HCT116 (cell line): ENCODE measurements at regions not wholly inside any gene's neighbourhood (a gene's known extent, or its start where the extent isn't known, plus 50 kb on each side); places are given as distances from the start of the nearest gene placed in this dataset.

Source experiments
- ATAC-seq: fragments of 200-7000 bp; cut with Tn5 transposase; 2 replicates; pipeline ENCODE4 v1.9.1; 2020; ENCODE audit warnings: mild to moderate bottlenecking, moderate library complexity
- BruUV-seq: library from RNA; stranded (reverse); fragments of 400-500 nt; replicated peaks from 2 replicates; lab custom pipeline; 2021; lab: Mats Ljungman, UMichigan
- CTCF ChIA-PET: fragments of 300-600 bp; sonication (Branson Sonifier 250); formaldehyde crosslinking; loops from one replicate; lab custom pipeline; 2021; ENCODE audit warnings: antibody characterized with exemption; lab: Charles Lee
- POLR2A ChIA-PET: fragments of 300-600, 350-600 bp; sonication (Branson Sonifier 250); formaldehyde crosslinking; loops from one replicate; lab custom pipeline; 2021; ENCODE audit warnings: antibody characterized with exemption; lab: Charles Lee
- RAD21 ChIA-PET, 2 experiments: fragments of 300-600 bp; sonication (Branson Sonifier 250); formaldehyde crosslinking; loops; one replicate each; lab custom pipeline; 2023; ENCODE audit warnings: low total read pairs in 2 of 2; ENCODE audit not compliant: uncharacterized antibody in 2 of 2, unreplicated experiment in 2 of 2, low non-redundant PET in 1 of 2; lab: Charles Lee
- DNase-seq: peaks from one replicate; pipeline ENCODE4 v3.0.0-alpha.2; 2010; ENCODE audit warnings: low read depth, low spot score
- H2AFZ ChIP-seq: fragments of 200-600 bp; shearing (Covaris generic), sonication (generic); 2 replicates; pipeline ENCODE4 v1.6.1; 2017; ENCODE audit warnings: low read depth, mixed run types, mixed read lengths, antibody characterized with exemption, low read length; ENCODE audit not compliant: poor library complexity, severe bottlenecking
- H3K27ac ChIP-seq: 2 replicates; pipeline ENCODE4 v1.5.1; 2012; ENCODE audit warnings: low read depth, low read length
- H3K27me3 ChIP-seq: fragments of 200-600 bp; sonication (generic); 2 replicates; pipeline ENCODE4 v1.6.1; 2016; ENCODE audit warnings: mixed run types, low read length, mixed read lengths; ENCODE audit not compliant: insufficient read depth
- H3K36me3 ChIP-seq, 2 experiments: fragments of 200-500 bp in 1 of 2; fragments of 200-600 bp in 1 of 2; sonication (Bioruptor generic) in 1 of 2; sonication (generic) in 1 of 2; 2 replicates each; pipeline versions ENCODE4 v1.5.1 to v1.6.1; 2014 to 2016; ENCODE audit warnings: low read length in 2 of 2, inconsistent platforms in 1 of 2, mixed read lengths in 1 of 2, mixed run types in 1 of 2; ENCODE audit not compliant: insufficient read depth in 2 of 2, control insufficient read depth in 1 of 2
- H3K4me1 ChIP-seq, 2 experiments: fragments of 200-600 bp in 1 of 2; sonication (generic) in 1 of 2; 2 replicates each; pipeline versions ENCODE4 v1.5.1 to v1.6.1; 2012 to 2017; ENCODE audit warnings: low read length in 2 of 2, inconsistent platforms in 1 of 2, mild to moderate bottlenecking in 1 of 2, mixed read lengths in 1 of 2, mixed run types in 1 of 2, moderate library complexity in 1 of 2; ENCODE audit not compliant: insufficient read depth in 2 of 2, control insufficient read depth in 1 of 2
- H3K4me2 ChIP-seq: fragments of 200-600 bp; sonication (generic); 2 replicates; pipeline ENCODE4 v1.6.1; 2017; ENCODE audit warnings: mixed run types, low read length, mixed read lengths
- H3K4me3 ChIP-seq, 2 experiments: fragments of 200-600 bp in 1 of 2; sonication (generic) in 1 of 2; replicated peaks in 1 of 2; 2 replicates each; pipeline ENCODE4 v1.5.1; 2011 to 2016; ENCODE audit warnings: low read length in 2 of 2, control low read depth in 1 of 2, low read depth in 1 of 2, mild to moderate bottlenecking in 1 of 2, mixed read lengths in 1 of 2, mixed run types in 1 of 2
- H3K79me2 ChIP-seq: fragments of 200-600 bp; sonication (generic); 2 replicates; pipeline ENCODE4 v1.6.1; 2017; ENCODE audit warnings: mild to moderate bottlenecking, mixed run types, low read length, moderate library complexity, mixed read lengths; ENCODE audit not compliant: insufficient read depth
- H3K9ac ChIP-seq: fragments of 200-600 bp; sonication (generic); 2 replicates; pipeline ENCODE4 v1.6.1; 2016; ENCODE audit warnings: low read length, mixed read lengths
- H3K9me2 ChIP-seq: fragments of 200-600 bp; sonication (generic), shearing (Covaris generic); 2 replicates; pipeline ENCODE4 v1.6.1; 2017; ENCODE audit warnings: mixed run types, mild to moderate bottlenecking, moderate library complexity; ENCODE audit not compliant: insufficient read depth
- H3K9me3 ChIP-seq, 2 experiments: fragments of 200-500 bp in 1 of 2; fragments of 200-600 bp in 1 of 2; sonication (Bioruptor generic) in 1 of 2; sonication (generic) in 1 of 2; 2 replicates each; pipeline ENCODE4 v1.6.1; 2014 to 2017; ENCODE audit warnings: low read length in 2 of 2, mixed read lengths in 2 of 2, inconsistent platforms in 1 of 2, low read depth in 1 of 2, mild to moderate bottlenecking in 1 of 2, mixed run types in 1 of 2, moderate library complexity in 1 of 2; ENCODE audit not compliant: control insufficient read depth in 1 of 2, insufficient read depth in 1 of 2
- H4K20me1 ChIP-seq: fragments of 200-600 bp; sonication (generic), shearing (Covaris generic); 2 replicates; pipeline ENCODE4 v1.6.1; 2017; ENCODE audit warnings: mixed run types, mild to moderate bottlenecking, moderate library complexity; ENCODE audit not compliant: insufficient read depth
- CBX3 ChIP-seq: IDR thresholded peaks from 2 replicates; pipeline ENCODE4 v1.6.1; 2012; ENCODE audit warnings: low read depth
- EZH2 ChIP-seq: fragments of 200-600 bp; sonication (generic); IDR thresholded peaks from 2 replicates; pipeline ENCODE4 v1.6.1; 2017; ENCODE audit warnings: antibody characterized with exemption, mixed run types
- JUND ChIP-seq: IDR thresholded peaks from 2 replicates; pipeline ENCODE4 v1.6.1; 2012
- POLR2A ChIP-seq: IDR thresholded peaks from 2 replicates; pipeline ENCODE4 v1.7.0; 2011; ENCODE audit warnings: borderline replicate concordance; ENCODE audit not compliant: insufficient read depth, insufficient read length; ENCODE audit errors: extremely low read depth
- POLR2AphosphoS5 ChIP-seq: IDR thresholded peaks from 2 replicates; pipeline ENCODE4 v1.6.1; 2011; ENCODE audit warnings: mild to moderate bottlenecking, low read depth, low read length, moderate library complexity
- SP1 ChIP-seq: IDR thresholded peaks from 2 replicates; pipeline ENCODE4 v1.6.1; 2012; ENCODE audit warnings: low read depth
- ZBTB33 ChIP-seq: IDR thresholded peaks from 2 replicates; pipeline ENCODE4 v1.6.1; 2011; ENCODE audit warnings: mild to moderate bottlenecking, low read length, moderate library complexity; ENCODE audit not compliant: insufficient replicate concordance; ENCODE audit errors: extremely low read depth
- ZFX ChIP-seq: fragments of 450-650 bp; IDR thresholded peaks from 2 replicates; pipeline ENCODE4 v1.6.1; 2017
- ZNF274 ChIP-seq: fragments of 200-500 bp; sonication (Bioruptor generic); IDR thresholded peaks from 2 replicates; pipeline ENCODE4 v1.6.1; 2014; ENCODE audit warnings: mild to moderate bottlenecking, low read depth, low read length, inconsistent platforms
- intact Hi-C: fragments of 100-400 bp; cut with micrococcal nuclease; formaldehyde crosslinking; loops from 2 replicates; pipeline ENCODE4 v1.10.0; 2022
- TF ChIP-seq, protein P1 (sequence below): IDR thresholded peaks from 2 replicates; pipeline ENCODE4 v1.6.1; 2012

DNA sequence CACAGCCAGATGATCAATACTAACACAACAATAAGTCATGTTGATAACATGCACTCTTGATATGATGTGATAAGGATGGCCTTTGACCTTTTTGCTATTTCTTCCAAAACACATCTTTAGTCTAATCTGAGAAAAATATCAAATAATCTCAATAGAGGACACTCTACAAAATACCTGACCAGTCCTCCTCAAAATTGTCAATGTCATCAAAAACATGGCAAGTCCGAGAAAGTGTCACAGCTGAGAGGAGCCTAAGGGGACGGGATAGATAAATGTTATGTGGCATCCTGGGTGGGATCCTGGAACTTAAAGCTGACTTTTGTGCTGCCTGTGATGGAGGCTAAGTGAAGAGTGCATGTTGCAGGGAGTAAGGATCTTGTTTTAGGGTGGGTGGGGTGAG is 699.6 kb upstream of the ADAMTS16 start:
- H3K9ac ChIP-seq, result no peak overlapping the region
- no peaks in the 10 kb centered on the region for H3K4me1 ChIP-seq
- H3K9me3 ChIP-seq, result peaks cover 23 to 27% of the 10 kb centered on the region in 2 experiments; a peak in 2 of 4 replicates
- no TSS peak for BruUV-seq
- no peak for DNase-seq
- H3K27ac ChIP-seq, result no peak overlapping the region
- no peak overlapping the region for H2AFZ ChIP-seq
- TF ChIP-seq POLR2AphosphoS5 (no peak), CBX3 (no peak), SP1 (no peak), POLR2A (no peak)
- TF ChIP-seq, protein P1, sequence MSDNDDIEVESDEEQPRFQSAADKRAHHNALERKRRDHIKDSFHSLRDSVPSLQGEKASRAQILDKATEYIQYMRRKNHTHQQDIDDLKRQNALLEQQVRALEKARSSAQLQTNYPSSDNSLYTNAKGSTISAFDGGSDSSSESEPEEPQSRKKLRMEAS, result no peak
- TF ChIP-seq, all 23 proteins: peak for 0
- ChIA-PET RAD21 (no interaction called here), CTCF (no interaction called here), POLR2A (no interaction called here)
- no peaks in the 10 kb centered on the region for H3K9me2 ChIP-seq
- H3K27me3 ChIP-seq, result no peaks in the 10 kb centered on the region
- intact Hi-C loops, result no loop called here
- no peak overlapping the region for H3K4me2 ChIP-seq
- no peaks in the 10 kb centered on the region for H4K20me1 ChIP-seq
- no peaks in the 10 kb centered on the region for H3K36me3 ChIP-seq
- no peak for ATAC-seq
- no peaks in the 10 kb centered on the region for H3K79me2 ChIP-seq
- no peak overlapping the region for H3K4me3 ChIP-seq

- Histone ChIP-seq H4K20me1 (no peaks in the 10 kb centered on the region), H3K27me3 (no peaks in the 10 kb centered on the region), H3K9ac (no peak overlapping the region), H3K79me2 (no peaks in the 10 kb centered on the region), H3K27ac (no peak overlapping the region), H3K4me3 (no peak overlapping the region), H3K9me3 (peaks cover 22 to 23% of the 10 kb centered on the region in 2 experiments; a peak in 2 of 4 replicates), H3K4me2 (no peak overlapping the region), H3K9me2 (no peaks in the 10 kb centered on the region), H2AFZ (no peak overlapping the region), H3K36me3 (no peaks in the 10 kb centered on the region), H3K4me1 (no peaks in the 10 kb centered on the region)
- POLR2A ChIA-PET, result no interaction called here
- BruUV-seq, result no TSS peak
- intact Hi-C loops, result no loop called here
- CTCF ChIA-PET, result no interaction called here
- no peak for DNase-seq
- ATAC-seq, result no peak
- RAD21 ChIA-PET, result no interaction called here
- TF ChIP-seq JUND (no peak), ZNF274 (no peak), EZH2 (no peak), POLR2AphosphoS5 (no peak), ZFX (no peak), ZBTB33 (no peak)
- TF ChIP-seq, all 23 proteins: peak for 0
Measured at GRCh38 chr5:4442221-4442620, 697.9 kb upstream of the ADAMTS16 start.
